Panc1 (cell line): ENCODE measurements at regions not wholly inside any gene's neighbourhood (a gene's known extent, or its start where the extent isn't known, plus 50 kb on each side); places are given as distances from the start of the nearest gene placed in this dataset.

ENCODE experiments used
- CTCF ChIP-seq: fragments of 450-650 bp; IDR thresholded peaks from 2 replicates; pipeline ENCODE4 v1.5.1; 2017; ENCODE audit warnings: mild to moderate bottlenecking
- SIN3A ChIP-seq: IDR thresholded peaks from 2 replicates; pipeline ENCODE4 v1.6.1; 2012; ENCODE audit warnings: low read depth, mild to moderate bottlenecking, low read length, moderate library complexity, borderline replicate concordance; ENCODE audit not compliant: insufficient read depth
- TCF7L2 ChIP-seq: IDR thresholded peaks from 2 replicates; pipeline ENCODE4 v1.6.1; 2011; ENCODE audit warnings: mild to moderate bottlenecking, low read depth, low read length, inconsistent platforms

GRCh38 chr12:127565241-127565640, 701.7 kb upstream of the TMEM132C start:
- no peak for TF ChIP-seq CTCF
- TF ChIP-seq TCF7L2 = no peak
- no peak for TF ChIP-seq SIN3A
